HUDEP-2 (cell line): ENCODE measurements at regions not wholly inside any gene's neighbourhood (a gene's known extent, or its start where the extent isn't known, plus 50 kb on each side); places are given as distances from the start of the nearest gene placed in this dataset.

ENCODE experiments used
- DNase-seq, 76 experiments: peaks; one replicate each; lab custom pipeline; 2025; ENCODE audit not compliant: unreplicated experiment in 76 of 76; lab: John Stamatoyannopoulos, UW

GRCh38 chr3:177979703-177980102, 556.5 kb upstream of the KCNMB2 start:
- no peak for DNase-seq

- DNase-seq: no peak
These were observed 554.7 kb upstream of the KCNMB2 start for GRCh38 chr3:177981576-177981975.

GRCh38 chr3:177982034-177982433, 554.2 kb upstream of the KCNMB2 start:
- DNase-seq: no peak

GRCh38 chr3:177983320-177983719, 552.9 kb upstream of the KCNMB2 start:
- no peak for DNase-seq

GRCh38 chr3:177992993-177993970, 543.0 kb upstream of the KCNMB2 start:
- no peak for DNase-seq

GRCh38 chr3:177994976-177995375, 541.3 kb upstream of the KCNMB2 start:
- DNase-seq: no peak

- no peak for DNase-seq
These were observed 540.7 kb upstream of the KCNMB2 start for GRCh38 chr3:177995381-177996085.

GRCh38 chr3:178001670-178002101, 534.5 kb upstream of the KCNMB2 start:
- DNase-seq: no peak

- DNase-seq: no peak
These were observed 534.1 kb upstream of the KCNMB2 start for GRCh38 chr3:178002113-178002512.

- no peak for DNase-seq
These were observed 532.5 kb upstream of the KCNMB2 start for GRCh38 chr3:178003756-178004155.

- DNase-seq: no peak
These were observed 530.3 kb upstream of the KCNMB2 start for GRCh38 chr3:178005961-178006360.

GRCh38 chr3:178010306-178010705, 525.9 kb upstream of the KCNMB2 start:
- DNase-seq: no peak

- DNase-seq: no peak
These were observed 516.6 kb upstream of the KCNMB2 start for GRCh38 chr3:178019645-178020044.

GRCh38 chr3:178022599-178022998, 513.6 kb upstream of the KCNMB2 start:
- peak in 1 of 76 experiments; percentile 7 for DNase-seq

- no peak for DNase-seq
These were observed 507.3 kb upstream of the KCNMB2 start for GRCh38 chr3:178028933-178029332.

- no peak for DNase-seq
These were observed 499.6 kb upstream of the KCNMB2 start for GRCh38 chr3:178036451-178037144.

- no peak for DNase-seq
These were observed 494.3 kb upstream of the KCNMB2 start for GRCh38 chr3:178041931-178042330.

GRCh38 chr3:178042376-178042775, 493.9 kb upstream of the KCNMB2 start:
- no peak for DNase-seq

- DNase-seq: no peak
These were observed 493.2 kb upstream of the KCNMB2 start for GRCh38 chr3:178043084-178043483.

GRCh38 chr3:178044320-178044719, 491.9 kb upstream of the KCNMB2 start:
- no peak for DNase-seq

GRCh38 chr3:178047496-178047895, 488.7 kb upstream of the KCNMB2 start:
- no peak for DNase-seq
